Thoracic aorta (tissue), 2 donors: ENCODE measurements at regions not wholly inside any gene's neighbourhood (a gene's known extent, or its start where the extent isn't known, plus 50 kb on each side); places are given as distances from the start of the nearest gene placed in this dataset.

ENCODE experiments used
- ATAC-seq: fragments of 150-250 bp; one replicate; pipeline ENCODE4 v1.8.0; 2017; ENCODE audit warnings: low read depth; ENCODE audit not compliant: insufficient number of reproducible peaks, low FRiP score
- DNase-seq: peaks from one replicate; pipeline ENCODE4 v3.0.0-alpha.2; 2020; ENCODE audit warnings: low spot score
- H3K27ac ChIP-seq, 2 donors: fragments of 200-600 bp; sonication (generic); 1 replicate in 1 of 2; 2 replicates in 1 of 2; pipeline ENCODE4 v1.5.1; 2016; ENCODE audit warnings: mild to moderate bottlenecking in 2 of 2, moderate library complexity in 2 of 2
- H3K27me3 ChIP-seq: fragments of 200-600 bp; sonication (generic); replicated peaks from 2 replicates; pipeline ENCODE4 v1.6.0; 2016; ENCODE audit warnings: mild to moderate bottlenecking; ENCODE audit not compliant: insufficient read depth
- H3K36me3 ChIP-seq: fragments of 200-600 bp; sonication (generic); one replicate; pipeline ENCODE4 v1.5.1; 2016
- H3K4me1 ChIP-seq, 2 donors: fragments of 200-600 bp; sonication (generic); 1 replicate in 1 of 2; 2 replicates in 1 of 2; pipeline versions ENCODE4 v1.5.1 to v1.6.0; 2016; ENCODE audit warnings: low read depth in 2 of 2, mild to moderate bottlenecking in 1 of 2; ENCODE audit not compliant: control insufficient read depth in 1 of 2
- H3K4me3 ChIP-seq: fragments of 200-600 bp; sonication (generic); 2 replicates; pipeline ENCODE4 v1.5.1; 2016; ENCODE audit warnings: mild to moderate bottlenecking
- H3K9me3 ChIP-seq: fragments of 200-600 bp; sonication (generic); 2 replicates; pipeline ENCODE4 v1.5.1; 2016
- TF ChIP-seq, protein P1 (sequence below): fragments of 200-600 bp; sonication (generic); IDR thresholded peaks from one replicate; pipeline ENCODE4 v1.5.1; 2019; ENCODE audit warnings: antibody characterized with exemption

DNA sequence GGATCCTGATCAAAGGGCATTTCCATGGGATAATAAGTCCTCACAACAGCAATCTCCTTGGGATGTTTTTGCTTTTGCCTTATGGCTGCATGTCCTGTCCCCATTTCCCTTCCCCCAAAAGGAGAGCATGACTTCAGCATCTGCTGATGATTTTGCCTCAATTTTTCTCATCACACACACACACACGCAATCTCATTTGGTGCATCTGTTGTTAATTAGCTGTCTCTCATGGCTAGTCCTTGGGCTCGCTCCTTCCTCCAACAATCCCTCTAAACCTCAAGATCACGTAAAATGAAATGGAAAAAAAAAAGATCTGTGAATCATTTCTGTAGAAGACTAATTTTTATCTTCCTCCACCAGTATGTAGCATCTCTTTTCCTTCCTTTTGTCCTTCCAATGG lies 153.6 kb downstream of the RBMX2 start:
- DNase-seq = no peak
- no peak for ATAC-seq
- H3K9me3 ChIP-seq = no peaks in the 10 kb centered on the region
- H3K4me1 ChIP-seq = peaks cover 0 to 1% of the 10 kb centered on the region in 2 donors
- TF ChIP-seq, protein P1, sequence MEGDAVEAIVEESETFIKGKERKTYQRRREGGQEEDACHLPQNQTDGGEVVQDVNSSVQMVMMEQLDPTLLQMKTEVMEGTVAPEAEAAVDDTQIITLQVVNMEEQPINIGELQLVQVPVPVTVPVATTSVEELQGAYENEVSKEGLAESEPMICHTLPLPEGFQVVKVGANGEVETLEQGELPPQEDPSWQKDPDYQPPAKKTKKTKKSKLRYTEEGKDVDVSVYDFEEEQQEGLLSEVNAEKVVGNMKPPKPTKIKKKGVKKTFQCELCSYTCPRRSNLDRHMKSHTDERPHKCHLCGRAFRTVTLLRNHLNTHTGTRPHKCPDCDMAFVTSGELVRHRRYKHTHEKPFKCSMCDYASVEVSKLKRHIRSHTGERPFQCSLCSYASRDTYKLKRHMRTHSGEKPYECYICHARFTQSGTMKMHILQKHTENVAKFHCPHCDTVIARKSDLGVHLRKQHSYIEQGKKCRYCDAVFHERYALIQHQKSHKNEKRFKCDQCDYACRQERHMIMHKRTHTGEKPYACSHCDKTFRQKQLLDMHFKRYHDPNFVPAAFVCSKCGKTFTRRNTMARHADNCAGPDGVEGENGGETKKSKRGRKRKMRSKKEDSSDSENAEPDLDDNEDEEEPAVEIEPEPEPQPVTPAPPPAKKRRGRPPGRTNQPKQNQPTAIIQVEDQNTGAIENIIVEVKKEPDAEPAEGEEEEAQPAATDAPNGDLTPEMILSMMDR = no peak
- no peak overlapping the region for H3K27ac ChIP-seq
- H3K36me3 ChIP-seq = no peaks in the 10 kb centered on the region
- H3K4me3 ChIP-seq = no peak overlapping the region
- no peaks in the 10 kb centered on the region for H3K27me3 ChIP-seq

DNA sequence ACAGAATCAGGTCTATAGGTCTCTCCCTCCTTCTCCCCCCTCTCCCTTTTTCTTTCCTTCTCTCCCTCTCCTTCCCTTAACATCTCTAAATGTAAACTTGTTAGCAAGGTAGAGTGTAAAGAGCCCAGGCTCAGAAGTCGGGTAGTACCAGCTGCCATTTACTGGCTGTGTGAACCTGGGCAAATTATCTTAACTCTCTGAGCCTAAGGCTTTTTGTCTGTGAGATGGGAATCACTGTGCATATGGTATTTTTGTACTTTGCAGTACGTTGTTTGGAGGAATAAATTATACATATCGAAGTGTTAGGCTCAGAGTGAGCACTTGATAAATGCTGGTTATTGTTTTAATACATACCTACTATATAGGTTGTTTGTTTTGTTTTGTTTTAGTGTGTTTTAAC lies 154.0 kb downstream of the RBMX2 start:
- TF ChIP-seq, protein P1 = no peak
- H3K4me1 ChIP-seq = no peaks in the 10 kb centered on the region
- H3K9me3 ChIP-seq = no peaks in the 10 kb centered on the region
- H3K4me3 ChIP-seq = no peak overlapping the region
- no peak for DNase-seq
- ATAC-seq = no peak
- no peaks in the 10 kb centered on the region for H3K36me3 ChIP-seq
- no peaks in the 10 kb centered on the region for H3K27me3 ChIP-seq
- no peak overlapping the region for H3K27ac ChIP-seq

DNA sequence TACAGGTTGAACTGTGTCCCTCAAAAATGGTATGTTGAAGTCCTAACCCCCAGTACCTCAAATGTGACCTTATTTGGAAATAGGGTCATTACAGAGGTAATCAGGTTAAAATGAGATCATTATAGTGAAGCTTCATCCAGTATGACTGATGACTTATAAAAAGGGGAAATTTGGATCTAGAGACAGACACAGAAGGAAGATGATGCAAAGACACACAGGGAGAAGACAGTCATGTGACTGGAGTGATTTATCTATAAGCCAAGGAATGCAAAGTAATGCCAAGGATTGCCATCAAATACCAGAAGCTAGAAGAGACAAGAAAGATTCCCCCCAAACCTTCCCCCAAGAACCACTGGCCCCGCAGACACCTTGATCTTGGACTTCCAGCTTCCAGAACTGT lies 155.2 kb downstream of the RBMX2 start:
- no peaks in the 10 kb centered on the region for H3K27me3 ChIP-seq
- H3K4me1 ChIP-seq = no peaks in the 10 kb centered on the region
- no peak overlapping the region for H3K4me3 ChIP-seq
- TF ChIP-seq, protein P1 = no peak
- no peak for ATAC-seq
- H3K36me3 ChIP-seq = no peaks in the 10 kb centered on the region
- no peaks in the 10 kb centered on the region for H3K9me3 ChIP-seq
- no peak for DNase-seq
- H3K27ac ChIP-seq = no peak overlapping the region

DNA sequence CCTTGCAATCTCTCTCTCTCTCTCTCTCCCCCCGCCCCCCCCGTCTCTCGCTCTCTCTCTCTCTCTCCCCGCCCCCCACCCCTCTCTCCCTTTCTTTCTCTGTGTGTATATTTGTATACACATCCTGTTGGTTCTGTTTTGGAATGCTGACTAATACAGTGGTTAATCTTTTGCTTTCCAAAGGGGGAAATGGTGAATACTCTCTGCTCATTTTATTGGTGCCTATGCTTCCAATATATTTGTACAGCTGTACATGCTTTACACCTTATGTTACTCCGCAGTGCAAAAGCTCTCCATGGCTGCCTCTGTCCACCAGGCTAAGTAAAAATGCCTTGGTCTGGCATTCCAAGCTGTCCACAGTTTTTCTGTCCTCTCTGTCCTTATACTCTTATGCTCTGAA lies 158.8 kb downstream of the RBMX2 start:
- no peaks in the 10 kb centered on the region for H3K27me3 ChIP-seq
- no peak overlapping the region for H3K4me3 ChIP-seq
- H3K27ac ChIP-seq = no peak overlapping the region
- ATAC-seq (no peak), DNase-seq (no peak)
- no peaks in the 10 kb centered on the region for H3K36me3 ChIP-seq
- TF ChIP-seq, protein P1 = no peak
- H3K4me1 ChIP-seq = no peaks in the 10 kb centered on the region
- H3K9me3 ChIP-seq = no peaks in the 10 kb centered on the region

DNA sequence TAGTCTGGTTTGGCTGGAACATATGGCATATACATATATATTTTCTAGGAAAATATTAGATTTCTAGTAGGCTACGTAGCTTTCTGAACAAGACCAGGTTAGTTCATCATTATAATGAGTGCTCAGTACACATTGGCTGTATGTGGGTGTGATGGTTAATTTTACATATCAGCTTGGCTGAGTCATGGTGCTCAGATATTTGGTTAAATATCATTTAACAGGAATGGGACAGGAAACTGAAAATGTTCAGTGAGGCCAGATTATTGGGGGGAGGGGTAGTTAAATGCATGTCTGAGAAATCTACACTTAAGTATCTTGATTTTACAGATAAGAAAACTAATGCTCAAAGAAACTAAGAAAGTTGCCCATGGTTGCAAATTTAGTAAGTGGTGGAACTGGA lies 160.1 kb downstream of the RBMX2 start:
- no peaks in the 10 kb centered on the region for H3K4me1 ChIP-seq
- H3K27me3 ChIP-seq = no peaks in the 10 kb centered on the region
- H3K9me3 ChIP-seq = no peaks in the 10 kb centered on the region
- DNase-seq (no peak), ATAC-seq (no peak)
- TF ChIP-seq, protein P1 = no peak
- H3K4me3 ChIP-seq = no peak overlapping the region
- H3K27ac ChIP-seq = no peak overlapping the region
- H3K36me3 ChIP-seq = no peaks in the 10 kb centered on the region
